HG02884 (cell line): ENCODE measurements at regions not wholly inside any gene's neighbourhood (a gene's known extent, or its start where the extent isn't known, plus 50 kb on each side); places are given as distances from the start of the nearest gene placed in this dataset.
A peak's percentile ranks its signal among the peaks of the same experiment; 100 is the strongest.

Experiments
- ATAC-seq: cut with Tn5 transposase; IDR thresholded peaks from one replicate; pipeline ENCODE4 v1.9.1; 2021; ENCODE audit warnings: mild to moderate bottlenecking, moderate library complexity; ENCODE audit not compliant: unreplicated experiment

DNA sequence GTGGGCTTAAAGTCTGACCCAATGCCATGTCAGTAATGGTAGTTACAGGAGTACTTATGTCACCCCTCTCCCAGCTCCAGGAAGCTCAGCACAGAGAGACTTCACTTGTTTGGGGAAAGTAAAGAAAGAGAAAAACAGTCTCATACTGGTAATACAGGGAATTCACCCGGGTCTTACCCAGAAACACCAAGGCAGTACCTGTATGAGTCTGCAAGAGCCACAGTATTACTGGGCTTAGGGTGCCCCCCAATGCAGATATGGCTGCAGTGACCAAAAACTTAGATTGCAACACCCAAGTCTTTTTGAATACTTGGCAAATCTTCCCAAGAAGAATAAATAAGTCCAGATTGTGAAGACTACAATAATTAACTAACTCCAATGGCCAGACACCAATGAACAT is 622.1 kb downstream of the IGSF11 start:
- ATAC-seq: peak; percentile 90

DNA sequence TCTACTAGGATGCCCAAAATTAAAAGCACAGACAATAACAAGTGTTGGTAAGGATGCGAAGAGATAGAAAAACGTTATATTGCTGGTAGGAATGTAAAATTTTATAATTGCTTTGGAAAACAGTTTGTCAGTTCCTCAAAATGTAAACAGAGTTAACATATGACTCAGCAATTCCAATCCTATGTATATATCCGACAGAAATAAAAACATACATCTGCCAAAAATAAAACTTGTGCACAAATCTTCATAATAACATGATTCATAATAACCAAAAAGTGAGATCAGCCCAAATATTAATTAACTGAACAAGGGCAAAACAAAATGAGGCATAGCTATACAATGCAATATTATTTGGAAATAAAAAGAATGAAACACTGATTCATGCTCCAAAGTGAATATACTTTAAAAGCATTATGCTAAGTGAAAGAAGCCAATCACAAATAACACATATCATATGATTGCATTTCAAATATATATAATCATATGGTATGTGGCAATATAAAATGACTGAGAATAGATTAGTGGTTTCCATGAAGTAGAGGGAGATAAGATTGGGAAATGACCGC is 609.3 kb downstream of the IGSF11 start:
- no peak for ATAC-seq

DNA sequence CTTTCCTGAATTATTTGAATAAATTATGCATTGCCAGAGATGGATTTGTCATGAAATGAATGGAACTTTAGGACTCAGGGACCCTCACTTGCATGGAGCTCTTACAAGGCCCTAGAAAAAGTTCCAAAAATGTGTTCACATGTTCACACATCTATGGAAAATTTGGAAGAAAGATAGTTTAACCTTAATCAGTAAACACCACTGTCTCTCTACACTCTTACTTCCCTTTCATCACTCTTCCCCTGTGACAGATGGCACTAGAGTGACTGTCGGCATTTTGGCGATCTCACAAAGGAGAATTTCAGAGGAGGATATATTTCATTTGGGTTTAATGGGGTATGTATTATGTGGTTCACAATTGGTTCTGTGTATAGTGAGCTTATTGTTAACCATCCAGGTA is 600.8 kb downstream of the IGSF11 start:
- ATAC-seq: no peak

DNA sequence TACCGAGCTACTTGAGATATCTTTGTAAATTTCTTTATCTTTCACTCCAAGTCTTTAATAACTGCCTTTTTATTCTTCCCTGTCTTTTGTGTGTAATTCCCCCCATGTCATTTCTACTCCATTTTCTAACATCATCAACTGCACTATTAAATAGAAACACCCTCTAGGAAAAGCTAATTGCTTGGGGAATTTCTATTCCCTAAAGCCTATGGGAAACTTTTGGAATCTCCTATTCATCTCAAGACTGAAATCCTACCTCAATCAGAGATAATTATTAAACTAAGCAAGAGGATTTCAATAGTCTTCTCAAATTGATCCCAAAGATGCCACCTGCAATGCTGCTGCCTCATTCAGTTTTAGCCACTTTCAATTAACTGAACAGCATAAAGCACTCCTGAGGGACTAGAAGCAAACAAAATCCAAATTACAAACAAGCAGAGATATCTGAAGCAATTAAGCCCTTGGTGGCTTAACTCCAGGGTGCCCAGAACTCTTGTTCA is 598.7 kb downstream of the IGSF11 start:
- no peak for ATAC-seq

DNA sequence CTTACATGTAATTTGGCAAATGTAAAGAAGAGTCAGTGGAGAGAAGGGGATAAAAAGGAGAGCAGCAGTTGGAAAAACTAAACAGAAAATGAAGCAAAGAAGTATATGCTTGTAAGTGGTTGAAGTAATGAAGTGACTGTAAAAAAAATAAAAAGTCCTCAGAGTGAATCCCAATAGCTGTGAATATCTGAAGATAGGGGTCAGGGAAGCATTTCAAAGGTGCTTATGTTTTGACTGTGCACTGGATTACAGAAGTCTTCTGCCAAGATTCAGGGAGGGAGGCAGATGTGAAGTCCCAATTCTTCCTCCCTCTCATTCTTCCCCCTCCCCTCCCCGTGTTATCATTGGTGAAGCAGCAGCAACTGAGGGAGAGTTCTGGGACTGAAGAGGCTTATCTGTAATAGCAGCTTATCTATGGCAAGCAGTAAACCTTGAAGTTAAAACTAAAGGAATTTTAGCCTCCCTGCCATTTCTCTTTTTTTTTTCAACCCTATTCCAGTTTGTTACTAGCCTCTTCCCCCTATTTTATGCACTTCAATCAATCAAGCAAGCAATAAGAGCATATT is 597.9 kb downstream of the IGSF11 start:
- ATAC-seq: no peak

DNA sequence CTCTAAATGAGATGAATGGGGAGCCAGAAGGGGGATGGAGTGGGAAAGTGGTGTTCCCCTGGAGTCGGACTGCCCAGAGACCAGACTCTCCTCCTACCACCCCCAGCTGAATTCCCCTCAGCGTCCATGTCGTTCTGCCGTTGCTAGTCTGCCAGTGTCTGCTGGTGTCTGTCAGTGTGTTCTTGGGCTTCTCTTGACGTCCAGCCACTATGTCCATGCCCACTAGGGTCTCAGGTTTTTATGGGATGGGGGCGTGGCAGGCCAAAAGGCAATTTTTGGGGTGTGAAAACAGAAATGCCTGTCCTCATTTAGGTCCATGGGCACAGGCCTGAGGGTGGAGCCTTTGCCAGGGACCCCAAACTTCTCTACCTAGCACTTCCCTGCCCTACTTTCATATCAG is 589.6 kb downstream of the IGSF11 start:
- ATAC-seq: no peak

DNA sequence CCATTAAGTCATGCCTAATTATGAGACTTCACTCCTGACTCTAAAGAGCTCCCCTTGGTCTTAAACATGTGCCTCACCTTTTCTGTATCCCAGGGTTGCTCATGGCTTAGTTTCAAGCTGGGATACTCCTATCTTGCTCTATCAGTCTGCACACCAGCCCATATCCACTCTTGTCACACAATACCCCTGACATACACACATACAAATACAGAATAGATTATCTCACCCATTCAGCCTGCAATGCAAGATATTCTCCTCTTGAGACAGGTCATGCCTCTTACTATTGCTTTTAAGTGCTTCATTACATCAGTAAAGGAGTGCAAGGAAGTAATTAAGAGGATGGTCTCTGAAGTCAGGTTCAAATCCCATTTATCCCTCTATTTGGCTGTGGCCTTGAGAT is 587.3 kb downstream of the IGSF11 start:
- no peak for ATAC-seq

DNA sequence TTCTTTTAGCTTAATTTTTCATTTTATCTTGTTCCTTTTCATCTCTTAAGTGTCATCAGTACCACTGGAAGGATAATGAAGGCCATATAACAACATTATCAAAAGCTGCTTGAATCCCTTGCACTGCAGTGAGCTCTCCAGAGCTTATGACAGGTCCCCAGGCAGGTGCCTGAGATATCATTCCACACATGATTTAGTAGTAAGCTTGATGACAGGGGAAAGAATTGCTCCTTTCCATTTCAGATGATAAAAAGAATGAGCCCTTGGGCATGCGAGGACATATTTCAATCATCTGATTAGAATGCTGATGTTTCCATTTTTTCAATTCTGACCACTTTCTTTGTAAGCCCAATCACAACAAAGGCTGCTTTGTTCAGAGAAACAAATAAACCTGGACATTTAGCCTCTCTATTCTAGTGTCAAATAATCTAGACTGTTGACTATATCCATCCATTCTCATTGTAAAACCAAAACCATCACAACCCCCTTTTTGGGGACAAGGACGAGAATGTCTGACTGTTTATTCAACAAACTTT is 567.8 kb downstream of the IGSF11 start:
- no peak for ATAC-seq

DNA sequence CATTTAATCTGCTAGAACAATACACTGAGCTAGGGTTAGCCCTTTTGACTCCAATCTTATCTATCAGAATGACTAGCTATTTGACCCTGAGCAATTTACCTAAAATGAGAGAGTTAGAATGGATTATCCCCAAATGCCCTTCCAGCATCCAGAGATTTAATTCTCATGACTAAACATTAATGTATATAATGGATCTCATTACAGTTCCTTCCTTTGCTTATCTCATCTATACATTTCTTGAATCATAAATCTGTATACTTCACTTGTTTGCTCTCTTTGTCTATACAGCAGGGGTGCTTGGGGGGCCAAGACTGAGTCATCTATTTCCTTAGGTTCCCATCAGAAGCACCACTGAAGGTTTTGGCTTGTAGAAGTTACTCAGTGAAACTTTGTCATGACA is 565.8 kb downstream of the IGSF11 start:
- no peak for ATAC-seq

DNA sequence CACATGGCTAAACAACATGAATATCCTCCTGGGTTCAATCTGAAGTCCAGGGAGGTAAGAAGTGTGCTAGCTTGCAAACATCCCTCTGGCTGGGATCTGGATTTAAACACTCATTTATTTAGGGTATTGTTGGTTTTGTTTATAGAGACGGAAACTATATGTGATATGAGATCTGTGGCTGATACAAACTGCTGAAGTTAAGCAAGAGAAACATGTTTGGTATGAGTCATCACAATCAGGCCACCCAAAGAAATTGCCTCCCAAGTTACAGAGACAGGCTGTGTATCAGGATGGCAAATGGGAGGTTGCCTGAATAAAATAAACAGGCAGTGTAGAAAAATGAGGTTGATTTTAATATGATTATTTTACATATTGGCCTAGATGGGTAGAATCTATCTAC is 562.1 kb downstream of the IGSF11 start:
- peak; percentile 47 for ATAC-seq

DNA sequence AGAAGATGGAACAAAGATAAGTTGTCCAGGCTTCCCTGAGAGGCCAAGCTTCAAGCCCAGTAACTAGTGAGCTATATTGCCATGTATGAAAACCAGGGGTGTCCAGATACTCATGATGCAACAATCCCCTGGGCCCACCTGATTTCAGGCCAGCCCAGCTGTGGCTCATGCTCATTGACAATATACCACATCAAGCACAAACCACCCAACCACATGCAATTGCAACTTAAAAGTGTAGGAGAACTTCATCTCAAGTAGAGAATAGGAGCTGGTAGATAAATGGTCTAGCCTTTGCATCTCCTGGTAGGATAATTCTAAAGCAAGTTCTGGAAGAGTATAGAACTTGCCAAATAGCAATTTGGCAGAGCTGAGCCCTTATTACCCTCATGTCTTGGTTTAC is 561.3 kb downstream of the IGSF11 start:
- ATAC-seq: no peak

DNA sequence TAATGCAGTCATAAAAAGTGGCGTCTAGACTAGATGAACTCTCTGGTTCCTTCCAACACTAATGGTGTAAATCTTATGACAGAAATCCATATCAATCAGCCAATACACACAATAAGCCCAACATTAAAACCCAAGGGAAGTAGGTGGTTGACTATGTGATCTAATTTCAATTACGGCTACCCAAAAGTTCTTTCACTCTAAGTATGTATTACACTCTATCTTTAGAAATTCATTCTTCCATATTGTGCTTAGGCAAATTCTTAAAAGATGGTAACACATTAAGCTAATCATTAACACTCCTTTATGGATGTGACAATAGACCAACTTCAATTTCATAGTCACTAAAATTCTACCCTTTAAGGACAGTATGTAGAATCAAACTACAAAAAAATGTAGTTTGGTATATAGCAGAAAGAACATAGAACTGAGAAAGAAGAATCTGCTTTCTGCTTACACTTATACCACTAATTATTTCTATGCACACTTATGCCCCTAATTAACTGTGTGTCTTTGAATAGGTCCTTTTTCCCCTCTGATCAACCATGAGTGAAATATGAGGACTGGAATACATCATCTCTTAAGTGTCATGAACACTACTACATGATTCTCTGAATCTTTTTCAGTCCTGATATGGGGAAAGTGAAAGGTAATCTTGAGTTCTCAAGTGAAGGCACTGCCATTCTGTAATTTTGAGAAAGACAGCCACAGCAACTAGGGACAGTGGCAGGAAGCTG is 557.6 kb downstream of the IGSF11 start:
- ATAC-seq: no peak

DNA sequence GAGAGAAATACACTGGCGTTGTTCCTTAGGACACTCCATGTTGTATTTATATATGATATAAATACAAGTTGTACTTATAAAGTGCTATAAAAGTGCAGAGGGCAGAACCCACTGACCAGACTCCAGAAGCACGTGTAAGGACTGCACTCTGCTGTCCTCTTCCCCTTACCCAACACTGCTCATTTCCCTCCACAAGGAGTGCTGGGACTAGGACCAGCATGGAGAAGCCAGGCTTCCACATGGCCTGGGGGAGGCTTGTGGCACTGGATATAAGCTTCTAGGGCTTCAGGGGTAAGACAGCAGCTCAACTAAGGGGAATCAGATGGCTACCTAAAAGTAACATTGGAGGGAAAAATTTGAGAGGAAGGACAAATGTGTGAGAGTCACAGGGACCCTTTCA is 556.9 kb downstream of the IGSF11 start:
- ATAC-seq: no peak

DNA sequence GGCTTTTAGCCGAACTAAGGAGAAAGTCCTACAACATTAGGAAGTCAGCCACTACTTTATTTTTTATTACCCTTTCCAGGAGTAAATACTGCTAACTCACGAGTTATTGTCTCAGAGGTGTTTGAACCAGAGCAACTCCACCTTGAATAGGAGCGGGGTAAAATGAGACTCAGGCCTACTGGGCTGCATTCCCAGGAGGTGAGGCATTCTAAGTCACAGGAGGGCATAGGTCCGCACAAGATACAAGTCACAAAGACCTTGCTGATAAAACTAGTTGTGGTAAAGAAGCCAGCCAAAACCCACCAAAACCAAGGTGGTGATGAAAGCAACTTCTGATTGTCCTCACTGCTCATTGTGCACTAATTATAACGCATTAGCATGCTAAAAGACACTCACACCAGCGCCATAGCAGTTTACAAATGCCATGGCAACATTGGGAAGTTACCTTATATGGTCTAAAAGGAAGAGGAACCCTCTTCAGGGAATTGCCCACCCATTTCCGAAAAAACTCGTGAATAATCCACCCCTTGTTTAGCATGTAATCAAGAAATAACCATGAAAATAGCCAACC is 555.9 kb downstream of the IGSF11 start:
- ATAC-seq: no peak

DNA sequence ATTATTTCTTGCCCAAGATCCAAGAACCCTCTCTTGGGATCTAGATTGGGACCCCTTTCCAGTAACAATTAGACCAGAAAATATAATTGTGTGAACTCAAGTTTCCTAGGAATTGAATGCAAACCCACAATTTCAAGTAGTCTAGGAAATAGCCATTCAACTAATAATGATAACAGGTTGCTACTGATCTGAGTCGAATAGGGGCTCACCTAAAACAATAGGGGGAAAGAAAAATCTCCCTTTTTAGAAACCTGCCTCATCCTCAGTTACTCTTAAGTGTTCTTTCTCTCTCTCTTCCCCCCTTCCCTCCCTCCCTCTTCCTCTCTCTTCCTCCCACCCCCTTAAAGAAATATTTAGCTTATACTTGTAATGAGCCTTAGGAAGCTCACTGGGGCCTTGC is 555.3 kb downstream of the IGSF11 start:
- ATAC-seq: no peak

DNA sequence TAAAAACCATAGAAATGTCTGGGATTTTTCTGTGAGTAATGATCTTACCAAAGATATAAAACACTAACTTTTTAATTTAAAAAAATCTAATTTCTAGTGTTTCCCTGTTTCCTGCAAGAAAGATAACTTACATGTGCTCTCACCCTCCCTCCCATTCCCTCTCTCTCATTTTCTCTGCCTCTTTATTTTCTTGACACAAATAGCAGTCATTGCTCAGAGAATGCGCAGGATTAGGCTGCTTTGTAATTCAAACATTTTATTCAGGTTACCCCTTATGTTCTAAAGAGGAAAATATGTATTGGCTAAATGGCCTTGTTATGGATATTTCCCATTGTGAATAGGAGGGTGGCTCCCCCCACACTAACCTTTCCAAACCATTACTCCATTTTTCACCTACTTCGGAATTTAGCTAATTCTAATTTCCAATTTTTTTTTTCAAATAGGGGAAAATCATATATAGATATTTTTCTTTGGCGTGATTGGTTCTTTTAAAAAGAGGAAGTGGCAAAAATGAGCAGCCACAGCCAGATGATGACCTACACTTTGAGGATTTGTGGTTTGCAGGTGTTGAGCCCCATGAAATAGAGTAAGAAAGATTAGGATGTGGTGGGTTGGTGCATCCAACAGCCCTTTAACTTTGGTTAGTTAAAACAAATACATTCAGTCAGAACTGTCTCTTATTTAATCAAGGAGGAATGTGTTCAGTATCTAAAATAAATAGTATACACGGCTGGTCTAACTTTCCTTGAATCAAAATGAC is 554.4 kb downstream of the IGSF11 start:
- ATAC-seq: peak; percentile 53

DNA sequence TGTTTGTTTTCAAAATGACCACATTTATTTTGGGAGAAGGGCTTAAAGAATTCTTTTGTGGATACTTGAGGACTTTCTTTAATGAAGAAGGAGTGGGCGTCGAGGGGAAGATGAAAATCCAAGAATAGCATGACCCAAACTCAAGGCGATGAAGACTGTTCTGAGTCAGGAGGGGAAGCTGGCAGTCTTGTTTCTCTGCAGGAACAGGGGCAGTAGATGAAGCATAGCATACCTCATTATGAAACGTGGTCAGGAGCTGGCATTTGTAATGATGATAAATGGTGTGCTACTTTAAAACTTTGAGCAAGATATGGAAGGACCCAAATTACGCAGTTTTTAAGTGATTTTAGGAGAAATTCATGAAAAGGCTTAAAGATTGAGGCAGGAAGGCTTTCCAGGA is 549.0 kb downstream of the IGSF11 start:
- ATAC-seq: no peak

DNA sequence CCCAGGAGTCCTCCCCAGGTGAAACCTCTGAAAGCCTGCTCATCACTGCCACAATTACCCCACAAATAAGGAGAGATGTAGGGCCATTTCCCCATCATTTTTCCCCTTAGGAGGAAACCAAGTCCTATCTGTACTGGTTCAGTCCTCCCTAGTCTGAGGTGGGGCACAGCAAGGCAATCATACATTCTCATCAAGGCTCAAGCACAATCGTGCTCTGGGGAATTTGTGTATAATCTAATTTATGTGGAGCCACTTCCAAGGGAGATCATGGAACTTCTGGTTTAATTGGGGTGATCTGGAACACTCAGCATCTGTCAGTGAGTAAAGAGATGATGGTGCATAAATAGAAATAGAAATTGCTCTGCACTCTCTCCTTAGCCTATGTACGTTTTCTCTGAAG is 546.9 kb downstream of the IGSF11 start:
- no peak for ATAC-seq

DNA sequence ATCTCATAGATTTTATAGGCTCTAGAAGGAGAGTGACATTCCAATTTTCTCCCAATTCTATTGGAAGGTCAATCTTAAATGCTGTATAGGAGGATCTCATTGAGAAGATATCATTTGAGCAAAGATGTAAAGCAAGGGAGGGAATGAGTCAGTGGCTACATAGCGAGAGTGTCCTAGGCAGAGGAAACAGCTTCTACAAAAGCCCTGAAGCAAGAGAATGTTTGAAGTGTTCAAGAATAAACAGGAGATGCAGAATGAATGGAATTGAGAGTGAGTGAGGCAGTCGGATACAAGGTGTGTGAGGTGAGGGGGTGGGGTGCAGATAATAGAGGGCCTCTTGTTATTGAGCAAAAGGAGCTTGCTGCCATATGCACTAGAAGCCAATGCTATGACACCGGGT is 545.9 kb downstream of the IGSF11 start:
- no peak for ATAC-seq

DNA sequence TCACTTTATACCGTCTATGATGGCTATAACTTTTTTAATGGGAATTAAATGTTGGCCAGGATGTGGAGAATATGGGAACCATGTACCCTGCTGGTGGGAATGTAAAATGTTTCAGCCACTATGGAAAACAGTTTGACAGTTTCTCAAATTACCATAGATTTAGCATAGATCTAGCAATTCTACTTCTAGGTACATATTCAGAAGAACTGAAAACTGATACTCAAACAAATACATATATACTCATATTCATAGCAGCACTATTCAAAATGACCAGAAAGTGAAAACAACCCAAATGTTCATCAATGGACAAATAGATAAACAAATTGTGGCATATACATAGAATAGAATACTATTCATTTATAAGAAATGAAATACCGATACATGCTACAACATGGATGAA is 539.4 kb downstream of the IGSF11 start:
- ATAC-seq: no peak

DNA sequence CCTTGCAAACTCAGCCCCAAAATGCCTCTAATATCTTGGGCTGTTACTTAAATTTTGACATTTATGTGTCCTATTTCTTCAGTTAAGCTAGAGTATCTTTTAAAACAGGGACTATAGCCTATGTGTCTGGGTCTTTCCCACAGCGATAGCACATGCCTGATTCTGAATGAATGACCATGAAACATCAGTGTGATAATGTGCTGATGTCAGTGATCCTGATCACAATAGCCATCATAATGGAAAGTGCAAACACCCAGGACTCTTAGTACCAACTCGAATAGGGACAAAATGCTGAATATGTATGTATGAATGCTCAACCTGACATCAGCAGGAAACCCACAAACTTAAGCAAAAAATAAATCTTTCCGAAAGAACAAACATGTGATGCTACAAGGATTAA is 537.4 kb downstream of the IGSF11 start:
- ATAC-seq: no peak
